HG02970 (cell line): ENCODE measurements at regions not wholly inside any gene's neighbourhood (a gene's known extent, or its start where the extent isn't known, plus 50 kb on each side); places are given as distances from the start of the nearest gene placed in this dataset.

ENCODE experiments used
- ATAC-seq: cut with Tn5 transposase; IDR thresholded peaks from one replicate; pipeline ENCODE4 v1.9.1; 2021; ENCODE audit warnings: mild to moderate bottlenecking, moderate library complexity, moderate number of reproducible peaks; ENCODE audit not compliant: unreplicated experiment, low FRiP score

- ATAC-seq: no peak
Measured at GRCh38 chrX:3768881-3769280, 55.4 kb upstream of the PRKX start.
